WTC11 (cell line): ENCODE measurements at regions not wholly inside any gene's neighbourhood (a gene's known extent, or its start where the extent isn't known, plus 50 kb on each side); places are given as distances from the start of the nearest gene placed in this dataset.

Experiments
- ATF2 ChIP-seq: sonication (generic); formaldehyde crosslinking; IDR thresholded peaks from 2 replicates; pipeline ENCODE4 v1.8.1; 2022; ENCODE audit warnings: low read depth, missing genetic modification reagents, borderline replicate concordance
- CREM ChIP-seq: sonication (generic); formaldehyde crosslinking; IDR thresholded peaks from 2 replicates; pipeline ENCODE4 v1.8.1; 2022; ENCODE audit warnings: mild to moderate bottlenecking, missing genetic modification reagents, moderate library complexity
- CTCF ChIP-seq: fragments of 200-600 bp; IDR thresholded peaks from 2 replicates; pipeline ENCODE4 v1.8.0; 2022; ENCODE audit warnings: antibody characterized with exemption
- GRHL2 ChIP-seq: fragments of 250-450 bp; sonication (Bioruptor Pico); IDR thresholded peaks from 2 replicates; pipeline ENCODE4 v1.8.0; 2022; ENCODE audit warnings: mild to moderate bottlenecking, moderate library complexity; ENCODE audit not compliant: insufficient replicate concordance, severe bottlenecking
- SP1 ChIP-seq: sonication (generic); formaldehyde crosslinking; conservative IDR thresholded peaks from 2 replicates; pipeline ENCODE4 v1.8.1; 2022; ENCODE audit warnings: missing genetic modification reagents

GRCh38 chr17:54339731-54340130 is 517.0 kb downstream of the KIF2B start:
- TF ChIP-seq SP1 (no peak), CTCF (no peak), CREM (no peak), GRHL2 (CRISPR knock-in tag) (no peak), ATF2 (CRISPR knock-in tag) (no peak)
